ENCODE measurements at regions not wholly inside any gene's neighbourhood (a gene's known extent, or its start where the extent isn't known, plus 50 kb on each side); places are given as distances from the start of the nearest gene placed in this dataset.

GRCh38 chr12:60196366-60196765 lies 600.5 kb downstream of the SLC16A7 start:
- ChIA-PET CTCF (no interaction called here), POLR2A (no interaction called here)
- Histone ChIP-seq H3K27me3 (ENCODE audit: control insufficient read depth in 2 of 2, insufficient read depth in 2 of 2, low read length in 2 of 2) (no peaks in the 10 kb centered on the region), H3K27ac (ENCODE audit: low read depth, low read length) (no peak overlapping the region), H3K36me3 (ENCODE audit: control insufficient read depth in 2 of 3, insufficient read depth in 3 of 3, low read length in 3 of 3) (no peaks in the 10 kb centered on the region), H3K9me3 (ENCODE audit: control insufficient read depth in 2 of 3, low read length in 3 of 3) (no peaks in the 10 kb centered on the region), H3K4me1 (ENCODE audit: control insufficient read depth in 2 of 2, insufficient read depth in 2 of 2, low read length in 2 of 2) (no peaks in the 10 kb centered on the region), H3K4me3 (ENCODE audit: low read length) (no peak overlapping the region)
- ATAC-seq (no peak), DNase-seq (no peak)
- no peak overlapping the region for H3K4me3 Mint-ChIP-seq
- H3K9me3 Mint-ChIP-seq = no peaks in the 10 kb centered on the region
- no peaks in the 10 kb centered on the region for H3K27me3 Mint-ChIP-seq
- intact Hi-C loops (cut with micrococcal nuclease) = no loop called here
- H3K27ac Mint-ChIP-seq = no peak overlapping the region
- no peaks in the 10 kb centered on the region for H3K4me1 Mint-ChIP-seq
- no peaks in the 10 kb centered on the region for H3K36me3 Mint-ChIP-seq

- POLR2A ChIA-PET = no interaction called here
These were observed 601.8 kb downstream of the SLC16A7 start for GRCh38 chr12:60197589-60197988.

GRCh38 chr12:60201891-60202290 lies 606.1 kb downstream of the SLC16A7 start:
- H3K4me1 ChIP-seq (ENCODE audit: control insufficient read depth in 2 of 2, insufficient read depth in 2 of 2, low read length in 2 of 2) = no peaks in the 10 kb centered on the region
- intact Hi-C loops (cut with micrococcal nuclease) = no loop called here
- ChIA-PET POLR2A (no interaction called here), CTCF (no interaction called here)
- Mint-ChIP-seq H3K27ac (no peak overlapping the region), H3K9me3 (peaks cover 0 to 2% (median 0%) of the 10 kb centered on the region in 11 donors), H3K4me1 (no peaks in the 10 kb centered on the region), H3K27me3 (no peaks in the 10 kb centered on the region), H3K36me3 (no peaks in the 10 kb centered on the region), H3K4me3 (no peak overlapping the region)
- no peak for ATAC-seq
- no peaks in the 10 kb centered on the region for H3K9me3 ChIP-seq (ENCODE audit: control insufficient read depth in 2 of 3, low read length in 3 of 3)
- no peak for DNase-seq
- H3K27me3 ChIP-seq (ENCODE audit: control insufficient read depth in 2 of 2, insufficient read depth in 2 of 2, low read length in 2 of 2) = no peaks in the 10 kb centered on the region
- H3K4me3 ChIP-seq (ENCODE audit: low read length) = no peak overlapping the region
- H3K27ac ChIP-seq (ENCODE audit: low read depth, low read length) = no peak overlapping the region
- H3K36me3 ChIP-seq (ENCODE audit: control insufficient read depth in 2 of 3, insufficient read depth in 3 of 3, low read length in 3 of 3) = no peaks in the 10 kb centered on the region

More at GRCh38 chr12:60197589-60197988, 601.8 kb downstream of the SLC16A7 start:
- H3K36me3 Mint-ChIP-seq = no peaks in the 10 kb centered on the region
- Histone ChIP-seq H3K4me1 (ENCODE audit: control insufficient read depth in 2 of 2, insufficient read depth in 2 of 2, low read length in 2 of 2) (no peaks in the 10 kb centered on the region), H3K36me3 (ENCODE audit: control insufficient read depth in 2 of 3, insufficient read depth in 3 of 3, low read length in 3 of 3) (no peaks in the 10 kb centered on the region), H3K27me3 (ENCODE audit: control insufficient read depth in 2 of 2, insufficient read depth in 2 of 2, low read length in 2 of 2) (no peaks in the 10 kb centered on the region), H3K9me3 (ENCODE audit: control insufficient read depth in 2 of 3, low read length in 3 of 3) (no peaks in the 10 kb centered on the region), H3K27ac (ENCODE audit: low read depth, low read length) (no peak overlapping the region), H3K4me3 (ENCODE audit: low read length) (no peak overlapping the region)
- no peak overlapping the region for H3K4me3 Mint-ChIP-seq
- H3K27me3 Mint-ChIP-seq = no peaks in the 10 kb centered on the region
- CTCF ChIA-PET = no interaction called here
- no peak overlapping the region for H3K27ac Mint-ChIP-seq
- intact Hi-C loops (cut with micrococcal nuclease) = no loop called here
- DNase-seq (no peak), ATAC-seq (no peak)
- no peaks in the 10 kb centered on the region for H3K4me1 Mint-ChIP-seq
- no peaks in the 10 kb centered on the region for H3K9me3 Mint-ChIP-seq

GRCh38 chr12:60205500-60205899 lies 609.7 kb downstream of the SLC16A7 start:
- DNase-seq = no peak
- Mint-ChIP-seq H3K27ac (no peak overlapping the region), H3K27me3 (no peaks in the 10 kb centered on the region), H3K4me1 (no peaks in the 10 kb centered on the region), H3K36me3 (no peaks in the 10 kb centered on the region), H3K9me3 (peaks cover 0 to 4% (median 0%) of the 10 kb centered on the region in 11 donors), H3K4me3 (no peak overlapping the region)
- Histone ChIP-seq H3K9me3 (ENCODE audit: control insufficient read depth in 2 of 3, low read length in 3 of 3) (no peaks in the 10 kb centered on the region), H3K36me3 (ENCODE audit: control insufficient read depth in 2 of 3, insufficient read depth in 3 of 3, low read length in 3 of 3) (no peaks in the 10 kb centered on the region), H3K27ac (ENCODE audit: low read depth, low read length) (no peak overlapping the region), H3K27me3 (ENCODE audit: control insufficient read depth in 2 of 2, insufficient read depth in 2 of 2, low read length in 2 of 2) (no peaks in the 10 kb centered on the region), H3K4me3 (ENCODE audit: low read length) (no peak overlapping the region), H3K4me1 (ENCODE audit: control insufficient read depth in 2 of 2, insufficient read depth in 2 of 2, low read length in 2 of 2) (no peaks in the 10 kb centered on the region)
- intact Hi-C loops (cut with micrococcal nuclease) = no loop called here
- ChIA-PET POLR2A (no interaction called here), CTCF (no interaction called here)
- ATAC-seq = no peak

- intact Hi-C loops (cut with micrococcal nuclease) = no loop called here
These were observed 613.7 kb downstream of the SLC16A7 start for GRCh38 chr12:60209521-60209920.

GRCh38 chr12:60209933-60210332 lies 614.1 kb downstream of the SLC16A7 start:
- no peaks in the 10 kb centered on the region for H3K9me3 ChIP-seq (ENCODE audit: control insufficient read depth in 2 of 3, low read length in 3 of 3)
- ATAC-seq = no peak
- ChIA-PET CTCF (no interaction called here), POLR2A (no interaction called here)
- H3K9me3 Mint-ChIP-seq = peaks cover 2 to 22% (median 10%) of the 10 kb centered on the region in 11 donors
- no peaks in the 10 kb centered on the region for H3K27me3 Mint-ChIP-seq
- no peak overlapping the region for H3K4me3 ChIP-seq (ENCODE audit: low read length)
- H3K4me3 Mint-ChIP-seq = no peak overlapping the region
- DNase-seq = no peak
- H3K27me3 ChIP-seq (ENCODE audit: control insufficient read depth in 2 of 2, insufficient read depth in 2 of 2, low read length in 2 of 2) = no peaks in the 10 kb centered on the region
- intact Hi-C loops (cut with micrococcal nuclease) = no loop called here
- H3K4me1 Mint-ChIP-seq = no peaks in the 10 kb centered on the region
- no peaks in the 10 kb centered on the region for H3K36me3 ChIP-seq (ENCODE audit: control insufficient read depth in 2 of 3, insufficient read depth in 3 of 3, low read length in 3 of 3)
- no peak overlapping the region for H3K27ac ChIP-seq (ENCODE audit: low read depth, low read length)
- no peak overlapping the region for H3K27ac Mint-ChIP-seq
- no peaks in the 10 kb centered on the region for H3K36me3 Mint-ChIP-seq
- no peaks in the 10 kb centered on the region for H3K4me1 ChIP-seq (ENCODE audit: control insufficient read depth in 2 of 2, insufficient read depth in 2 of 2, low read length in 2 of 2)

More at GRCh38 chr12:60209521-60209920, 613.7 kb downstream of the SLC16A7 start:
- H3K36me3 Mint-ChIP-seq = no peaks in the 10 kb centered on the region
- ChIA-PET CTCF (no interaction called here), POLR2A (no interaction called here)
- H3K27me3 Mint-ChIP-seq = no peaks in the 10 kb centered on the region
- peaks cover 2 to 18% (median 8%) of the 10 kb centered on the region in 11 donors for H3K9me3 Mint-ChIP-seq
- no peaks in the 10 kb centered on the region for H3K4me1 Mint-ChIP-seq
- H3K27me3 ChIP-seq (ENCODE audit: control insufficient read depth in 2 of 2, insufficient read depth in 2 of 2, low read length in 2 of 2) = no peaks in the 10 kb centered on the region
- DNase-seq (no peak), ATAC-seq (no peak)
- no peak overlapping the region for H3K4me3 Mint-ChIP-seq
- H3K36me3 ChIP-seq (ENCODE audit: control insufficient read depth in 2 of 3, insufficient read depth in 3 of 3, low read length in 3 of 3) = no peaks in the 10 kb centered on the region
- H3K4me3 ChIP-seq (ENCODE audit: low read length) = no peak overlapping the region
- no peaks in the 10 kb centered on the region for H3K4me1 ChIP-seq (ENCODE audit: control insufficient read depth in 2 of 2, insufficient read depth in 2 of 2, low read length in 2 of 2)
- no peaks in the 10 kb centered on the region for H3K9me3 ChIP-seq (ENCODE audit: control insufficient read depth in 2 of 3, low read length in 3 of 3)
- no peak overlapping the region for H3K27ac ChIP-seq (ENCODE audit: low read depth, low read length)
- H3K27ac Mint-ChIP-seq = no peak overlapping the region

- peaks cover 2 to 30% (median 11%) of the 10 kb centered on the region in 11 donors for H3K9me3 Mint-ChIP-seq
- Histone ChIP-seq H3K4me3 (ENCODE audit: low read length) (no peak overlapping the region), H3K9me3 (ENCODE audit: control insufficient read depth in 2 of 3, low read length in 3 of 3) (no peaks in the 10 kb centered on the region), H3K4me1 (ENCODE audit: control insufficient read depth in 2 of 2, insufficient read depth in 2 of 2, low read length in 2 of 2) (no peaks in the 10 kb centered on the region), H3K27ac (ENCODE audit: low read depth, low read length) (no peak overlapping the region), H3K27me3 (ENCODE audit: control insufficient read depth in 2 of 2, insufficient read depth in 2 of 2, low read length in 2 of 2) (no peaks in the 10 kb centered on the region), H3K36me3 (ENCODE audit: control insufficient read depth in 2 of 3, insufficient read depth in 3 of 3, low read length in 3 of 3) (no peaks in the 10 kb centered on the region)
- DNase-seq = no peak
- POLR2A ChIA-PET = no interaction called here
- no peak overlapping the region for H3K4me3 Mint-ChIP-seq
- H3K4me1 Mint-ChIP-seq = no peaks in the 10 kb centered on the region
- H3K27ac Mint-ChIP-seq = no peak overlapping the region
- ATAC-seq = no peak
- CTCF ChIA-PET = no interaction called here
- no peaks in the 10 kb centered on the region for H3K36me3 Mint-ChIP-seq
- intact Hi-C loops (cut with micrococcal nuclease) = no loop called here
- no peaks in the 10 kb centered on the region for H3K27me3 Mint-ChIP-seq
These were observed 614.9 kb downstream of the SLC16A7 start for GRCh38 chr12:60210756-60211155.

Data from naive thymus-derived CD4-positive, alpha-beta T cell (primary cell).